ENCODE measurements at regions not wholly inside any gene's neighbourhood (a gene's known extent, or its start where the extent isn't known, plus 50 kb on each side); places are given as distances from the start of the nearest gene placed in this dataset.

DNA sequence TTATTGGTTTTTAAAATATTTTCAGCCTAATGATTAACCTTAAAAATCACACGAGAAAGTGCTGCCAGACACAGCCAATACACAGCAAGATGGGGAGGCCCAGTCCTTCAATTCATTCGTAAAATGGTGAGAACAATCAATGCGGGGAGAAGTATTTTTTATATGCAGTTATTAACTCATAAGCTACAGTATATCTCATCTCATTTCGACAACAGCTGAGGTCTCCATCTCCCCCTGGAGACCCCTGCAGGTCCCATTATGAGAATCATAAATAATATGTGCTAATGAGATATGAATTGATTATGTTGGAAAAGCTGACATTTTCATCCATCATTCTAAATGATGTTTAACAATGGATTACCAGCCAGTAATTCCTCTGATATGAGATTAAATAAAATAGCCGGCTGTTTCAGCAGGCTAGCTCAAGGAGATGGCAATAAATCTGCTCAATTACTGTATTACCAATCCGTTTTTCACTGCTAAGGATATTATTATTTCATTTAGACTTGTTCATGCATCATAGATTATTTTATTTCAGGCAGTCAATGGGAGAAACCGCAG, 535.8 kb downstream of the GALR1 start:
- no peaks in the 10 kb centered on the region for H3K79me2 ChIP-seq (ENCODE audit: insufficient read depth, low read length)
- TF ChIP-seq, protein P1, sequence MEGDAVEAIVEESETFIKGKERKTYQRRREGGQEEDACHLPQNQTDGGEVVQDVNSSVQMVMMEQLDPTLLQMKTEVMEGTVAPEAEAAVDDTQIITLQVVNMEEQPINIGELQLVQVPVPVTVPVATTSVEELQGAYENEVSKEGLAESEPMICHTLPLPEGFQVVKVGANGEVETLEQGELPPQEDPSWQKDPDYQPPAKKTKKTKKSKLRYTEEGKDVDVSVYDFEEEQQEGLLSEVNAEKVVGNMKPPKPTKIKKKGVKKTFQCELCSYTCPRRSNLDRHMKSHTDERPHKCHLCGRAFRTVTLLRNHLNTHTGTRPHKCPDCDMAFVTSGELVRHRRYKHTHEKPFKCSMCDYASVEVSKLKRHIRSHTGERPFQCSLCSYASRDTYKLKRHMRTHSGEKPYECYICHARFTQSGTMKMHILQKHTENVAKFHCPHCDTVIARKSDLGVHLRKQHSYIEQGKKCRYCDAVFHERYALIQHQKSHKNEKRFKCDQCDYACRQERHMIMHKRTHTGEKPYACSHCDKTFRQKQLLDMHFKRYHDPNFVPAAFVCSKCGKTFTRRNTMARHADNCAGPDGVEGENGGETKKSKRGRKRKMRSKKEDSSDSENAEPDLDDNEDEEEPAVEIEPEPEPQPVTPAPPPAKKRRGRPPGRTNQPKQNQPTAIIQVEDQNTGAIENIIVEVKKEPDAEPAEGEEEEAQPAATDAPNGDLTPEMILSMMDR (IDR thresholded peaks at IDR 0.05; ENCODE audit: borderline replicate concordance, extremely low read depth, low read length, poor library complexity, severe bottlenecking) = no peak
- no peak for TF ChIP-seq EZH2 (IDR thresholded peaks at IDR 0.05; ENCODE audit: borderline replicate concordance, low read depth, low read length, severe bottlenecking)
- no peak for ATAC-seq (ENCODE audit: insufficient read depth, low read depth)

DNA sequence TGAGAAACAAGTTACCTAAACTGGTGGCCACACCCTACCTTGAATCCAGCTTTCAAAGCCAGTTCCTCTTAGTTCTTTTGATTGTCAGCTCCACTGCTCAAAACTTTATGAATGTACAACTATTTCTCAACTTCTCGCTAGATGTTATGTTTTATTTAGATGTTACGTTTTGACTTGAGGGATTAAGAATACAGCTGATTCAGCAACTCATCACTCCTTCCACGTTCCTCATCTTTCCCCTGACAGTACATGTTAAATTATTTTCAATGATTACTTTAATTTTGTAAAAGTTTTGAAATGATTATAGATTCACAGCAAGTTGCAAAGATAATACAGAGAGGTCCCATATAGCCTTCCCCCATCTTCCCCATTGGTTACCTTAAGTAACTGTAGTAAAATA, 553.4 kb downstream of the GALR1 start:
- H4K20me1 ChIP-seq (ENCODE audit: insufficient read depth, low read length) = no peaks in the 10 kb centered on the region

More for the DNA sequence above, 535.8 kb downstream of the GALR1 start:
- H3K27ac ChIP-seq (ENCODE audit: low read length) = no peak overlapping the region
- no peak overlapping the region for H3K9ac ChIP-seq (ENCODE audit: low read depth, low read length)
- H3K4me2 ChIP-seq (ENCODE audit: insufficient read depth, low read length) = no peak overlapping the region
- H4K20me1 ChIP-seq (ENCODE audit: insufficient read depth, low read length) = no peaks in the 10 kb centered on the region
- no peaks in the 10 kb centered on the region for H3K9me3 ChIP-seq (ENCODE audit: insufficient read depth, low read length, severe bottlenecking)
- no peaks in the 10 kb centered on the region for H3K4me1 ChIP-seq (ENCODE audit: insufficient read depth, low read length)
- no peak overlapping the region for H2AFZ ChIP-seq (ENCODE audit: low read depth, low read length)
- no peaks in the 10 kb centered on the region for H3K36me3 ChIP-seq (ENCODE audit: insufficient read depth, low read length)
- H3K27me3 ChIP-seq (ENCODE audit: insufficient read depth, low read length, poor library complexity) = no peaks in the 10 kb centered on the region
- H3K4me3 ChIP-seq (ENCODE audit: low read depth in 1 of 2, low read length in 2 of 2) = no peak overlapping the region
- DNase-seq = no peak

DNA sequence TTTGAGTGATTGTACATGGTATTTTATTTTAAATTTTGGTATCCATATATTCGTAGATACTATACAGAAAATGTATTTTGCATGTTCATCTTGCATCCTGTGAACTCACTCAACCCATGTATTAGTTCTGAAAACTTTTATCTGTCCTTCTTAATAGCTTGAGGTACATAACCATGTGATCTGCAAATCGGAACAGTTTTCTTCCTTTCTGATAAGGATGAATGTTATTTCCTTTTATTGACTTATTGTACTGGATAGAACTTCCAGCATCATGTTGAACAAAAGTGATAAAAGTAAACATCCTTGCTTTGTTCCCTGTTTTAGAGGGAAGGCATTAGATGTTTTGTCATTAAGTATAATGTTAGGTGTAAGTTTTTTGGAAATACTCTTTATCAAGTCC, 554.7 kb downstream of the GALR1 start:
- peaks cover 7% of the 10 kb centered on the region for H3K27me3 ChIP-seq (ENCODE audit: insufficient read depth, low read length, poor library complexity)

More for the DNA sequence above, 553.4 kb downstream of the GALR1 start:
- Histone ChIP-seq H2AFZ (ENCODE audit: low read depth, low read length) (no peak overlapping the region), H3K27ac (ENCODE audit: low read length) (no peak overlapping the region), H3K9ac (ENCODE audit: low read depth, low read length) (no peak overlapping the region), H3K79me2 (ENCODE audit: insufficient read depth, low read length) (no peaks in the 10 kb centered on the region), H3K36me3 (ENCODE audit: insufficient read depth, low read length) (no peaks in the 10 kb centered on the region), H3K4me2 (ENCODE audit: insufficient read depth, low read length) (no peak overlapping the region), H3K27me3 (ENCODE audit: insufficient read depth, low read length, poor library complexity) (peaks cover 7% of the 10 kb centered on the region), H3K4me3 (ENCODE audit: low read depth in 1 of 2, low read length in 2 of 2) (no peak overlapping the region), H3K9me3 (ENCODE audit: insufficient read depth, low read length, severe bottlenecking) (no peaks in the 10 kb centered on the region), H3K4me1 (ENCODE audit: insufficient read depth, low read length) (no peaks in the 10 kb centered on the region)
- TF ChIP-seq EZH2 (IDR thresholded peaks at IDR 0.05; ENCODE audit: borderline replicate concordance, low read depth, low read length, severe bottlenecking) = no peak
- TF ChIP-seq, protein P1 (IDR thresholded peaks at IDR 0.05; ENCODE audit: borderline replicate concordance, extremely low read depth, low read length, poor library complexity, severe bottlenecking) = no peak
- no peak for DNase-seq
- ATAC-seq (ENCODE audit: insufficient read depth, low read depth) = no peak

More for the DNA sequence above, 554.7 kb downstream of the GALR1 start:
- no peak overlapping the region for H3K4me3 ChIP-seq (ENCODE audit: low read depth in 1 of 2, low read length in 2 of 2)
- ATAC-seq (ENCODE audit: insufficient read depth, low read depth) (no peak), DNase-seq (no peak)
- no peaks in the 10 kb centered on the region for H3K9me3 ChIP-seq (ENCODE audit: insufficient read depth, low read length, severe bottlenecking)
- no peaks in the 10 kb centered on the region for H3K36me3 ChIP-seq (ENCODE audit: insufficient read depth, low read length)
- H3K4me1 ChIP-seq (ENCODE audit: insufficient read depth, low read length) = no peaks in the 10 kb centered on the region
- H3K9ac ChIP-seq (ENCODE audit: low read depth, low read length) = no peak overlapping the region
- H3K4me2 ChIP-seq (ENCODE audit: insufficient read depth, low read length) = no peak overlapping the region
- no peak overlapping the region for H3K27ac ChIP-seq (ENCODE audit: low read length)
- no peak for TF ChIP-seq EZH2 (IDR thresholded peaks at IDR 0.05; ENCODE audit: borderline replicate concordance, low read depth, low read length, severe bottlenecking)
- TF ChIP-seq, protein P1 (IDR thresholded peaks at IDR 0.05; ENCODE audit: borderline replicate concordance, extremely low read depth, low read length, poor library complexity, severe bottlenecking) = no peak
- no peak overlapping the region for H2AFZ ChIP-seq (ENCODE audit: low read depth, low read length)
- no peaks in the 10 kb centered on the region for H3K79me2 ChIP-seq (ENCODE audit: insufficient read depth, low read length)
- H4K20me1 ChIP-seq (ENCODE audit: insufficient read depth, low read length) = no peaks in the 10 kb centered on the region

Measured in DND-41 (cell line).